ENCODE measurements at regions not wholly inside any gene's neighbourhood (a gene's known extent, or its start where the extent isn't known, plus 50 kb on each side); places are given as distances from the start of the nearest gene placed in this dataset.

- no peaks in the 10 kb centered on the region for H3K27me3 Mint-ChIP-seq (ENCODE audit: unreplicated experiment)
- H3K36me3 Mint-ChIP-seq (ENCODE audit: unreplicated experiment) = no peaks in the 10 kb centered on the region
- no peaks in the 10 kb centered on the region for H3K4me1 Mint-ChIP-seq (ENCODE audit: low read depth, unreplicated experiment)
- H3K27ac Mint-ChIP-seq (ENCODE audit: unreplicated experiment) = no peak overlapping the region
- no peak overlapping the region for H3K4me3 Mint-ChIP-seq (ENCODE audit: unreplicated experiment)
- no peak for DNase-seq
- H3K9me3 Mint-ChIP-seq (ENCODE audit: unreplicated experiment) = peaks cover 5% of the 10 kb centered on the region
- TF ChIP-seq CTCF (IDR thresholded peaks at IDR 0.05; ENCODE audit: partially characterized antibody, unreplicated experiment) = no peak
Measured at GRCh38 chr15:97874139-97874538, 86.4 kb upstream of the ARRDC4 start.

DNA sequence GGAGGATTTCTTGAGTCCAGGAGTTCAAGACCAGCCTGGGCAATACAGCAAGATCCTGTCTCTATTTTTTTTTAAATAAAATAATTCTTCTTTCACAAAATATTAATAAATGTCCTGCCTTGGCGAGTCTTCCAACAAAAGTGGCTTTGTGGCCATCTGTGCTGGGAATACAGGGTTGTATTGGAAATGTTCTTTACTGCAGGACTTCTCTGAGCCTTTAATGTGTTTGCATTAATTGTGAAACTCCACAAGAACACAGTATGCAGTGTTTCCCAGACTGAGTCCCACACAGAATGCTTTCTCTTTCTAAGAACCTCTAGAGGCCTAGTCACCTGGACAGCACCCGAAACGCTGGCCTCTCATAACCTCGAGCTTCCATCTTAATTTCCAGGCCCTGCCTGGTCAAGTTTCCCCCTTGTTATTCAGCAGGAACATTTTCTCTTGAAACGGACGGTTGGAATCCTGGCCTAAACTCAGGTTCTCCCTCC is 85.4 kb upstream of the ARRDC4 start:
- no peak overlapping the region for H3K4me3 Mint-ChIP-seq (ENCODE audit: unreplicated experiment)
- H3K4me1 Mint-ChIP-seq (ENCODE audit: low read depth, unreplicated experiment) = no peaks in the 10 kb centered on the region
- H3K27me3 Mint-ChIP-seq (ENCODE audit: unreplicated experiment) = no peaks in the 10 kb centered on the region
- TF ChIP-seq CTCF (IDR thresholded peaks at IDR 0.05; ENCODE audit: partially characterized antibody, unreplicated experiment) = no peak
- H3K27ac Mint-ChIP-seq (ENCODE audit: unreplicated experiment) = no peak overlapping the region
- H3K9me3 Mint-ChIP-seq (ENCODE audit: unreplicated experiment) = peaks cover 5% of the 10 kb centered on the region
- no peak for DNase-seq
- H3K36me3 Mint-ChIP-seq (ENCODE audit: unreplicated experiment) = no peaks in the 10 kb centered on the region

GRCh38 chr15:97875513-97876280 is 84.8 kb upstream of the ARRDC4 start:
- H3K4me1 Mint-ChIP-seq (ENCODE audit: low read depth, unreplicated experiment) = no peaks in the 10 kb centered on the region
- H3K9me3 Mint-ChIP-seq (ENCODE audit: unreplicated experiment) = peaks cover 5% of the 10 kb centered on the region
- TF ChIP-seq CTCF (IDR thresholded peaks at IDR 0.05; ENCODE audit: partially characterized antibody, unreplicated experiment) = no peak
- no peaks in the 10 kb centered on the region for H3K36me3 Mint-ChIP-seq (ENCODE audit: unreplicated experiment)
- DNase-seq = no peak
- H3K27me3 Mint-ChIP-seq (ENCODE audit: unreplicated experiment) = no peaks in the 10 kb centered on the region
- no peak overlapping the region for H3K4me3 Mint-ChIP-seq (ENCODE audit: unreplicated experiment)
- no peak overlapping the region for H3K27ac Mint-ChIP-seq (ENCODE audit: unreplicated experiment)

DNA sequence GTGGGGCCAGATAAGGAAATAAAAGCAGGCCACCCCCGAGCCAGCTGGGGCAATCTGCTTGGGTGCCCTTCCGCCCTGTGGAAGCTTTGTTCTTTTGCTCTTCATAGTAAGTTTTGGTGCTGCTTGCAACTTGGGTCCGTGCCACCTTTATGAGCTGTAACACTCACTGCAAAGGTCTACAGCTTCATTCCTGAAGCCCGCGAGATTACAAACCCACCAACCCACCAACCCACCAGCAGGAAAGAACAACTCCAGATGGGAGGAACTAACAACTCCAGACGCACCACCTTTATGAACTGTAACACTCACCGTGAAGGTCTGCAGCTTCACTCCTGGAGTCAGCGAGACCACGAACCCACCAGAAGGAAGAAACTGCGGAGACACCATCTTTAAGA is 84.2 kb upstream of the ARRDC4 start:
- Mint-ChIP-seq H3K4me3 (ENCODE audit: unreplicated experiment) (no peak overlapping the region), H3K27ac (ENCODE audit: unreplicated experiment) (no peak overlapping the region), H3K9me3 (ENCODE audit: unreplicated experiment) (peaks cover 5% of the 10 kb centered on the region), H3K36me3 (ENCODE audit: unreplicated experiment) (no peaks in the 10 kb centered on the region), H3K27me3 (ENCODE audit: unreplicated experiment) (no peaks in the 10 kb centered on the region), H3K4me1 (ENCODE audit: low read depth, unreplicated experiment) (no peaks in the 10 kb centered on the region)
- no peak for TF ChIP-seq CTCF (IDR thresholded peaks at IDR 0.05; ENCODE audit: partially characterized antibody, unreplicated experiment)
- no peak for DNase-seq

- TF ChIP-seq CTCF (IDR thresholded peaks at IDR 0.05; ENCODE audit: partially characterized antibody, unreplicated experiment) = no peak
- no peak for DNase-seq
- H3K9me3 Mint-ChIP-seq (ENCODE audit: unreplicated experiment) = peaks cover 4% of the 10 kb centered on the region
- no peak overlapping the region for H3K27ac Mint-ChIP-seq (ENCODE audit: unreplicated experiment)
- no peaks in the 10 kb centered on the region for H3K27me3 Mint-ChIP-seq (ENCODE audit: unreplicated experiment)
- no peaks in the 10 kb centered on the region for H3K36me3 Mint-ChIP-seq (ENCODE audit: unreplicated experiment)
- H3K4me3 Mint-ChIP-seq (ENCODE audit: unreplicated experiment) = no peak overlapping the region
- H3K4me1 Mint-ChIP-seq (ENCODE audit: low read depth, unreplicated experiment) = no peaks in the 10 kb centered on the region
Measured at GRCh38 chr15:97881346-97881965, 79.0 kb upstream of the ARRDC4 start.

All from glutamatergic neuron (in vitro differentiated cells).